ENCODE measurements at regions not wholly inside any gene's neighbourhood (a gene's known extent, or its start where the extent isn't known, plus 50 kb on each side); places are given as distances from the start of the nearest gene placed in this dataset.

- Histone ChIP-seq H3K27ac (no peak overlapping the region), H3K4me3 (no peak overlapping the region), H3K9me3 (ENCODE audit: low read depth) (no peaks in the 10 kb centered on the region), H3K27me3 (no peaks in the 10 kb centered on the region), H3F3A (ENCODE audit: low read depth) (no peaks in the 10 kb centered on the region), H4K20me1 (ENCODE audit: low read depth) (no peaks in the 10 kb centered on the region), H3K36me3 (no peaks in the 10 kb centered on the region), H3K79me2 (ENCODE audit: low read depth) (no peaks in the 10 kb centered on the region), H2AFZ (replicated peaks) (no peak overlapping the region), H3K9ac (no peak overlapping the region), H3K4me2 (no peak overlapping the region), H3K4me1 (peaks cover 3% of the 10 kb centered on the region)
- Mint-ChIP-seq H3K27ac (no peak overlapping the region), H3K27me3 (ENCODE audit: insufficient read depth, low read depth) (no peaks in the 10 kb centered on the region), H3K4me3 (no peak overlapping the region), H3K36me3 (no peaks in the 10 kb centered on the region), H3K4me1 (no peaks in the 10 kb centered on the region), H3K9me3 (no peaks in the 10 kb centered on the region)
- no peak for DNase-seq (ENCODE audit: low spot score)
- TF ChIP-seq EZH2 (IDR thresholded peaks at IDR 0.05) (no peak), EZH2phosphoT487 (IDR thresholded peaks at IDR 0.05) (no peak), CTCF (IDR thresholded peaks at IDR 0.05) (no peak)
Measured at GRCh38 chr10:88067737-88068136, 204.3 kb downstream of the PTEN start.

GRCh38 chr10:88069338-88069737, 205.9 kb downstream of the PTEN start:
- no peak overlapping the region for H3K27ac ChIP-seq
- H3K4me3 ChIP-seq, result no peak overlapping the region
- no peak overlapping the region for H3K9ac ChIP-seq
- no peaks in the 10 kb centered on the region for H3K9me3 ChIP-seq (ENCODE audit: low read depth)
- no peaks in the 10 kb centered on the region for H3K27me3 ChIP-seq
- no peaks in the 10 kb centered on the region for H4K20me1 ChIP-seq (ENCODE audit: low read depth)
- Mint-ChIP-seq H3K4me1 (no peaks in the 10 kb centered on the region), H3K4me3 (no peak overlapping the region), H3K27me3 (ENCODE audit: insufficient read depth, low read depth) (no peaks in the 10 kb centered on the region), H3K27ac (no peak overlapping the region), H3K9me3 (no peaks in the 10 kb centered on the region), H3K36me3 (no peaks in the 10 kb centered on the region)
- H3F3A ChIP-seq (ENCODE audit: low read depth), result no peaks in the 10 kb centered on the region
- H2AFZ ChIP-seq (replicated peaks), result no peak overlapping the region
- no peaks in the 10 kb centered on the region for H3K79me2 ChIP-seq (ENCODE audit: low read depth)
- H3K36me3 ChIP-seq, result no peaks in the 10 kb centered on the region
- TF ChIP-seq CTCF (IDR thresholded peaks at IDR 0.05), result no peak
- DNase-seq (ENCODE audit: low spot score), result no peak
- H3K4me1 ChIP-seq, result no peaks in the 10 kb centered on the region
- no peak overlapping the region for H3K4me2 ChIP-seq

- no peaks in the 10 kb centered on the region for H3K36me3 ChIP-seq
- no peaks in the 10 kb centered on the region for H3K9me3 Mint-ChIP-seq
- no peaks in the 10 kb centered on the region for H3K4me1 ChIP-seq
- no peak overlapping the region for H3K4me3 ChIP-seq
- TF ChIP-seq CTCF (IDR thresholded peaks at IDR 0.05) (no peak), EZH2phosphoT487 (IDR thresholded peaks at IDR 0.05) (no peak), EZH2 (IDR thresholded peaks at IDR 0.05) (no peak)
- H3K27me3 Mint-ChIP-seq (ENCODE audit: insufficient read depth, low read depth), result no peaks in the 10 kb centered on the region
- DNase-seq (ENCODE audit: low spot score), result no peak
- H3K27ac Mint-ChIP-seq, result peak overlapping the region; percentile 39
- no peaks in the 10 kb centered on the region for H3K27me3 ChIP-seq
- no peaks in the 10 kb centered on the region for H3K79me2 ChIP-seq (ENCODE audit: low read depth)
- H2AFZ ChIP-seq (replicated peaks), result no peak overlapping the region
- no peak overlapping the region for H3K4me2 ChIP-seq
- H3K4me3 Mint-ChIP-seq, result no peak overlapping the region
- H3K27ac ChIP-seq, result no peak overlapping the region
- H3K36me3 Mint-ChIP-seq, result no peaks in the 10 kb centered on the region
- H3F3A ChIP-seq (ENCODE audit: low read depth), result no peaks in the 10 kb centered on the region
- H3K9ac ChIP-seq, result no peak overlapping the region
- no peaks in the 10 kb centered on the region for H4K20me1 ChIP-seq (ENCODE audit: low read depth)
- H3K4me1 Mint-ChIP-seq, result no peaks in the 10 kb centered on the region
- H3K9me3 ChIP-seq (ENCODE audit: low read depth), result no peaks in the 10 kb centered on the region
Measured at GRCh38 chr10:88070080-88070880, 206.9 kb downstream of the PTEN start.

Measured in neural progenitor cell (in vitro differentiated cells).